Sigmoid colon (tissue), 6 donors: ENCODE measurements at regions not wholly inside any gene's neighbourhood (a gene's known extent, or its start where the extent isn't known, plus 50 kb on each side); places are given as distances from the start of the nearest gene placed in this dataset.

Experiments
- DNase-seq: peaks from one replicate; pipeline ENCODE4 v3.0.0-alpha.2; 2019
- H3K27ac ChIP-seq, 4 donors: fragments of 200-600 bp; sonication (generic); one replicate each; pipeline ENCODE4 v1.5.1; 2016 to 2019; ENCODE audit warnings: mild to moderate bottlenecking in 1 of 4
- H3K27me3 ChIP-seq, 3 donors: fragments of 200-600 bp; sonication (generic); one replicate each; pipeline ENCODE4 v1.5.1; 2019; ENCODE audit warnings: mild to moderate bottlenecking in 1 of 3
- H3K36me3 ChIP-seq, 4 donors: fragments of 200-600 bp; sonication (generic); one replicate each; pipeline ENCODE4 v1.5.1; 2016 to 2019
- H3K4me1 ChIP-seq, 4 donors: fragments of 200-600 bp; sonication (generic); one replicate each; pipeline ENCODE4 v1.5.1; 2017 to 2019
- H3K4me3 ChIP-seq, 4 donors: fragments of 200-600 bp; sonication (generic); one replicate each; pipeline ENCODE4 v1.5.1; 2017 to 2019; ENCODE audit warnings: mild to moderate bottlenecking in 2 of 4, moderate library complexity in 1 of 4
- H3K9me3 ChIP-seq, 4 donors: fragments of 200-600 bp in 3 of 4; sonication (generic) in 3 of 4; one replicate each; pipeline versions ENCODE4 v1.5.1 to v1.6.1; 2013 to 2019
- CTCF ChIP-seq, 4 experiments: fragments of 450-650 bp in 3 of 4; fragments of 200-600 bp in 1 of 4; IDR thresholded peaks; one replicate each; pipeline ENCODE4 v1.5.1; 2016 to 2019; ENCODE audit warnings: antibody characterized with exemption in 4 of 4, mild to moderate bottlenecking in 3 of 4, moderate library complexity in 2 of 4
- EP300 ChIP-seq, 4 donors: sonication (generic); formaldehyde crosslinking; IDR thresholded peaks; one replicate each; pipeline ENCODE4 v1.6.1; 2017; ENCODE audit warnings: antibody characterized with exemption in 4 of 4
- POLR2A ChIP-seq, 2 donors: fragments of 450-650 bp; IDR thresholded peaks; one replicate each; pipeline ENCODE4 v1.6.1; 2016; ENCODE audit warnings: antibody characterized with exemption in 2 of 2, mild to moderate bottlenecking in 2 of 2, moderate library complexity in 2 of 2
- POLR2AphosphoS5 ChIP-seq, 4 donors: sonication (generic); formaldehyde crosslinking; IDR thresholded peaks; one replicate each; pipeline ENCODE4 v1.6.1; 2017; ENCODE audit warnings: antibody characterized with exemption in 4 of 4
- WGBS, 2 donors: extraction: QIAGEN DNeasy Blood & Tissue Kit; methylation state at CpG; one replicate each; pipeline ENCODE4 v1.1.7; 2013; 5-methylcytosine and 5-hydroxymethylcytosine counted together
- intact Hi-C: fragments of 100-400 bp; cut with DNase I; formaldehyde crosslinking; loops from one replicate; pipeline ENCODE4 v1.15.1; 2023
- donor health status: healthy with polysubstance abuse.
- donor health status: healthy.

- 55 to 59% methylated on average over 2 of the region's 2 CpGs for WGBS, 2 donors
- no peak for DNase-seq
Measured at GRCh38 chr13:79834876-79835275, 353.9 kb downstream of the NDFIP2 start.

GRCh38 chr13:79833991-79834390, 353.0 kb downstream of the NDFIP2 start:
- Histone ChIP-seq H3K4me3 (no peak overlapping the region), H3K27ac (no peak overlapping the region), H3K27me3 (no peaks in the 10 kb centered on the region), H3K9me3 (no peaks in the 10 kb centered on the region), H3K36me3 (no peaks in the 10 kb centered on the region), H3K4me1 (no peaks in the 10 kb centered on the region)
- TF ChIP-seq POLR2AphosphoS5 (IDR thresholded peaks at IDR 0.05) (no peak), POLR2A (IDR thresholded peaks at IDR 0.05) (no peak), EP300 (IDR thresholded peaks at IDR 0.05) (no peak), CTCF (IDR thresholded peaks at IDR 0.05) (no peak)
- intact Hi-C loops, result no loop called here
- DNase-seq, result no peak
- 6 to 42% methylated on average over 1 of the region's 1 CpG for WGBS, 2 donors

More at GRCh38 chr13:79834876-79835275, 353.9 kb downstream of the NDFIP2 start:
- no peaks in the 10 kb centered on the region for H3K27me3 ChIP-seq
- H3K4me3 ChIP-seq, result no peak overlapping the region
- TF ChIP-seq POLR2AphosphoS5 (IDR thresholded peaks at IDR 0.05) (no peak), CTCF (IDR thresholded peaks at IDR 0.05) (no peak), POLR2A (IDR thresholded peaks at IDR 0.05) (no peak), EP300 (IDR thresholded peaks at IDR 0.05) (no peak)
- H3K27ac ChIP-seq, result no peak overlapping the region
- H3K4me1 ChIP-seq, result no peaks in the 10 kb centered on the region
- peaks cover 0 to 1% (median 0%) of the 10 kb centered on the region in 4 donors for H3K9me3 ChIP-seq
- no peaks in the 10 kb centered on the region for H3K36me3 ChIP-seq
- intact Hi-C loops, result no loop called here

- Histone ChIP-seq H3K36me3 (no peaks in the 10 kb centered on the region), H3K27ac (no peak overlapping the region), H3K9me3 (no peaks in the 10 kb centered on the region), H3K4me1 (no peaks in the 10 kb centered on the region), H3K27me3 (no peaks in the 10 kb centered on the region), H3K4me3 (no peak overlapping the region)
- 81 to 93% methylated on average over 3 of the region's 3 CpGs for WGBS, 2 donors
- TF ChIP-seq CTCF (IDR thresholded peaks at IDR 0.05), result no peak
- no peak for TF ChIP-seq POLR2A (IDR thresholded peaks at IDR 0.05)
- TF ChIP-seq EP300 (IDR thresholded peaks at IDR 0.05), result no peak
- TF ChIP-seq POLR2AphosphoS5 (IDR thresholded peaks at IDR 0.05), result no peak
- no peak for DNase-seq
- intact Hi-C loops, result no loop called here
Measured at GRCh38 chr13:79831556-79831955, 350.6 kb downstream of the NDFIP2 start.

- Histone ChIP-seq H3K9me3 (no peaks in the 10 kb centered on the region), H3K27ac (no peak overlapping the region), H3K36me3 (no peaks in the 10 kb centered on the region), H3K4me1 (no peaks in the 10 kb centered on the region), H3K4me3 (no peak overlapping the region), H3K27me3 (no peaks in the 10 kb centered on the region)
- WGBS, 2 donors, result 94 to 95% methylated on average over 3 of the region's 3 CpGs
- DNase-seq, result no peak
- TF ChIP-seq POLR2A (IDR thresholded peaks at IDR 0.05) (no peak), POLR2AphosphoS5 (IDR thresholded peaks at IDR 0.05) (no peak), EP300 (IDR thresholded peaks at IDR 0.05) (no peak), CTCF (IDR thresholded peaks at IDR 0.05) (no peak)
- intact Hi-C loops, result no loop called here
Measured at GRCh38 chr13:79830945-79831344, 350.0 kb downstream of the NDFIP2 start.

GRCh38 chr13:79830426-79830825, 349.5 kb downstream of the NDFIP2 start:
- Histone ChIP-seq H3K9me3 (no peaks in the 10 kb centered on the region), H3K27me3 (no peaks in the 10 kb centered on the region), H3K4me3 (no peak overlapping the region), H3K4me1 (no peaks in the 10 kb centered on the region), H3K27ac (no peak overlapping the region), H3K36me3 (no peaks in the 10 kb centered on the region)
- no peak for DNase-seq
- WGBS, 2 donors, result 92% methylated on average over 2 of the region's 2 CpGs
- TF ChIP-seq POLR2AphosphoS5 (IDR thresholded peaks at IDR 0.05) (no peak), POLR2A (IDR thresholded peaks at IDR 0.05) (no peak), EP300 (IDR thresholded peaks at IDR 0.05) (no peak), CTCF (IDR thresholded peaks at IDR 0.05) (no peak)
- intact Hi-C loops, result no loop called here
